OCI-LY3 (cell line): ENCODE measurements at regions not wholly inside any gene's neighbourhood (a gene's known extent, or its start where the extent isn't known, plus 50 kb on each side); places are given as distances from the start of the nearest gene placed in this dataset.

Source experiments
- H2AFZ ChIP-seq: fragments of 200-600, 300-600 bp; shearing (Covaris generic); 2 replicates; pipeline ENCODE4 v1.6.0; 2014; ENCODE audit warnings: antibody characterized with exemption, low read depth, low read length
- H3K27ac ChIP-seq: fragments of 200-600, 300-600 bp; sonication (generic); 2 replicates; pipeline ENCODE4 v1.5.1; 2014; ENCODE audit warnings: mild to moderate bottlenecking, low read length, moderate library complexity, mixed read lengths
- H3K27me3 ChIP-seq: fragments of 200-600, 300-600 bp; sonication (generic); 2 replicates; pipeline ENCODE4 v1.6.1; 2014; ENCODE audit warnings: low read depth, low read length, mixed read lengths
- H3K36me3 ChIP-seq: fragments of 200-600, 300-600 bp; sonication (generic); replicated peaks from 2 replicates; pipeline ENCODE3; 2014; ENCODE audit warnings: low read depth, low read length, mixed read lengths
- H3K4me1 ChIP-seq: fragments of 300-600, 200-600 bp; sonication (generic); 2 replicates; pipeline ENCODE4 v1.6.1; 2014; ENCODE audit warnings: low read length, mixed read lengths
- H3K4me2 ChIP-seq: fragments of 200-600, 300-600 bp; sonication (generic); 2 replicates; pipeline ENCODE4 v1.6.1; 2014; ENCODE audit warnings: low read length, mixed read lengths
- H3K4me3 ChIP-seq: fragments of 300-600, 200-600 bp; sonication (generic); 2 replicates; pipeline ENCODE4 v1.5.1; 2014; ENCODE audit warnings: antibody characterized with exemption, mild to moderate bottlenecking, low read length, moderate library complexity
- H3K79me2 ChIP-seq: fragments of 300-600, 200-600 bp; shearing (Covaris generic); 2 replicates; pipeline ENCODE4 v1.6.1; 2014; ENCODE audit warnings: mild to moderate bottlenecking, low read length, mixed read lengths
- H3K9ac ChIP-seq: fragments of 300-600, 200-600 bp; shearing (Covaris generic); 2 replicates; pipeline ENCODE4 v1.6.0; 2014; ENCODE audit warnings: mild to moderate bottlenecking, low read length, moderate library complexity
- H3K9me3 ChIP-seq: fragments of 200-600, 300-600 bp; shearing (Covaris generic); 2 replicates; pipeline ENCODE4 v1.6.1; 2014; ENCODE audit warnings: low read length, mixed read lengths; ENCODE audit not compliant: insufficient read depth
- H4K20me1 ChIP-seq: fragments of 200-600, 300-600 bp; sonication (generic); 2 replicates; pipeline ENCODE4 v1.6.1; 2016; ENCODE audit warnings: low read length, mixed read lengths; ENCODE audit not compliant: insufficient read depth
- CTCF ChIP-seq: fragments of 200-600, 300-600 bp; sonication (generic); IDR thresholded peaks from 2 replicates; pipeline ENCODE4 v1.5.1; 2014; ENCODE audit warnings: antibody characterized with exemption, low read length, low read depth
- EZH2phosphoT487 ChIP-seq: fragments of 200-600 bp; shearing (Covaris generic); IDR thresholded peaks from 2 replicates; pipeline ENCODE4 v1.6.1; 2018; ENCODE audit warnings: antibody characterized with exemption, mixed run types, low read depth

GRCh38 chr3:16725972-16726371 lies 120.7 kb upstream of the DAZL start:
- H3K36me3 ChIP-seq, result peaks cover 8% of the 10 kb centered on the region
- H3K27ac ChIP-seq, result no peak overlapping the region
- no peak overlapping the region for H3K4me2 ChIP-seq
- no peak overlapping the region for H2AFZ ChIP-seq
- H3K4me1 ChIP-seq, result no peaks in the 10 kb centered on the region
- H3K4me3 ChIP-seq, result no peak overlapping the region
- H3K9me3 ChIP-seq, result peaks cover 10% of the 10 kb centered on the region
- no peaks in the 10 kb centered on the region for H3K79me2 ChIP-seq
- H3K27me3 ChIP-seq, result no peaks in the 10 kb centered on the region
- TF ChIP-seq CTCF (no peak), EZH2phosphoT487 (no peak)
- no peaks in the 10 kb centered on the region for H4K20me1 ChIP-seq
- H3K9ac ChIP-seq, result no peak overlapping the region

GRCh38 chr3:16728770-16729745 lies 123.8 kb upstream of the DAZL start:
- H3K9me3 ChIP-seq, result peaks cover 10% of the 10 kb centered on the region; the same call in 1 of the 2 replicates
- no peaks in the 10 kb centered on the region for H3K79me2 ChIP-seq
- H2AFZ ChIP-seq, result no peak overlapping the region
- H3K4me1 ChIP-seq, result no peaks in the 10 kb centered on the region
- no peaks in the 10 kb centered on the region for H3K27me3 ChIP-seq
- no peak overlapping the region for H3K4me3 ChIP-seq
- H3K4me2 ChIP-seq, result no peak overlapping the region
- no peaks in the 10 kb centered on the region for H4K20me1 ChIP-seq
- peaks cover 8% of the 10 kb centered on the region for H3K36me3 ChIP-seq
- TF ChIP-seq EZH2phosphoT487 (no peak), CTCF (no peak)
- no peak overlapping the region for H3K27ac ChIP-seq
- no peak overlapping the region for H3K9ac ChIP-seq

GRCh38 chr3:16738451-16738850 lies 133.2 kb upstream of the DAZL start:
- no peaks in the 10 kb centered on the region for H3K36me3 ChIP-seq
- H3K79me2 ChIP-seq, result no peaks in the 10 kb centered on the region
- no peaks in the 10 kb centered on the region for H3K4me1 ChIP-seq
- no peaks in the 10 kb centered on the region for H3K27me3 ChIP-seq
- H3K9me3 ChIP-seq, result peaks cover 17% of the 10 kb centered on the region; the same call in 1 of the 2 replicates
- no peaks in the 10 kb centered on the region for H4K20me1 ChIP-seq
- H3K27ac ChIP-seq, result no peak overlapping the region
- no peak overlapping the region for H3K4me2 ChIP-seq
- no peak overlapping the region for H3K4me3 ChIP-seq
- no peak overlapping the region for H3K9ac ChIP-seq
- no peak overlapping the region for H2AFZ ChIP-seq
- TF ChIP-seq EZH2phosphoT487 (no peak), CTCF (no peak)

- Histone ChIP-seq H3K4me3 (no peak overlapping the region), H4K20me1 (no peaks in the 10 kb centered on the region), H3K4me2 (no peak overlapping the region), H3K79me2 (no peaks in the 10 kb centered on the region), H3K9me3 (peaks cover 17% of the 10 kb centered on the region; the same call in 1 of the 2 replicates), H3K27me3 (no peaks in the 10 kb centered on the region), H3K4me1 (no peaks in the 10 kb centered on the region), H3K9ac (no peak overlapping the region), H3K27ac (no peak overlapping the region), H2AFZ (no peak overlapping the region), H3K36me3 (no peaks in the 10 kb centered on the region)
- no peak for TF ChIP-seq CTCF
- TF ChIP-seq EZH2phosphoT487, result no peak
These were observed 134.4 kb upstream of the DAZL start for GRCh38 chr3:16739541-16740105.
